GM18951 (cell line): ENCODE measurements at regions not wholly inside any gene's neighbourhood (a gene's known extent, or its start where the extent isn't known, plus 50 kb on each side); places are given as distances from the start of the nearest gene placed in this dataset.
"Not testable (repeated sequence)": the region's sequence is repeated elsewhere in the genome, so short reads cannot be mapped to it uniquely, and the experiment has no call there.

Experiments used
- POLR2A ChIP-seq: IDR thresholded peaks from 4 replicates; pipeline ENCODE4 v1.6.1; 2011; ENCODE audit warnings: mild to moderate bottlenecking; ENCODE audit not compliant: insufficient read length, insufficient read depth; ENCODE audit errors: extremely low read depth
- in situ Hi-C: fragments of 300-500 bp; cut with MboI; formaldehyde crosslinking; loops from one replicate; pipeline ENCODE4 v1.12.0; 2022; ENCODE audit warnings: low sequenced_read_pairs, mixed read lengths, inconsistent platforms; ENCODE audit not compliant: unreplicated experiment

GRCh38 chr13:73162912-73163911 lies 104.4 kb downstream of the KLF5 start:
- no peak for TF ChIP-seq POLR2A
- in situ Hi-C loops, result no loop called here

- in situ Hi-C loops, result not testable (repeated sequence)
These were observed 101.7 kb downstream of the KLF5 start for GRCh38 chr13:73160371-73161031.

GRCh38 chr13:73158851-73159250 lies 100.0 kb downstream of the KLF5 start:
- in situ Hi-C loops, result no loop called here
- no peak for TF ChIP-seq POLR2A

- in situ Hi-C loops, result no loop called here
These were observed 98.2 kb downstream of the KLF5 start for GRCh38 chr13:73157031-73157430.

GRCh38 chr13:73146707-73147106 lies 87.9 kb downstream of the KLF5 start:
- in situ Hi-C loops, result no loop called here
- TF ChIP-seq POLR2A, result no peak

More at GRCh38 chr13:73157031-73157430, 98.2 kb downstream of the KLF5 start:
- TF ChIP-seq POLR2A, result no peak

- in situ Hi-C loops, result no loop called here
- TF ChIP-seq POLR2A, result no peak
These were observed 83.3 kb downstream of the KLF5 start for GRCh38 chr13:73142071-73142470.

GRCh38 chr13:73141292-73141771 lies 82.5 kb downstream of the KLF5 start:
- in situ Hi-C loops, result no loop called here
- TF ChIP-seq POLR2A, result no peak

- in situ Hi-C loops, result no loop called here
- no peak for TF ChIP-seq POLR2A
These were observed 82.0 kb downstream of the KLF5 start for GRCh38 chr13:73140801-73141200.

- in situ Hi-C loops, result no loop called here
These were observed 80.1 kb downstream of the KLF5 start for GRCh38 chr13:73138638-73139491.

GRCh38 chr13:73138276-73138637 lies 79.5 kb downstream of the KLF5 start:
- TF ChIP-seq POLR2A, result no peak
- in situ Hi-C loops, result no loop called here

More at GRCh38 chr13:73138638-73139491, 80.1 kb downstream of the KLF5 start:
- TF ChIP-seq POLR2A, result no peak

- in situ Hi-C loops, result no loop called here
- no peak for TF ChIP-seq POLR2A
These were observed 78.0 kb downstream of the KLF5 start for GRCh38 chr13:73136776-73137175.

- in situ Hi-C loops, result no loop called here
- no peak for TF ChIP-seq POLR2A
These were observed 74.7 kb downstream of the KLF5 start for GRCh38 chr13:73133531-73133930.

GRCh38 chr13:73131247-73131646 lies 72.4 kb downstream of the KLF5 start:
- no peak for TF ChIP-seq POLR2A
- in situ Hi-C loops, result no loop called here

GRCh38 chr13:73129023-73129422 lies 70.2 kb downstream of the KLF5 start:
- TF ChIP-seq POLR2A, result no peak
- in situ Hi-C loops, result no loop called here
